Limb (tissue), 2 donors: ENCODE measurements at regions not wholly inside any gene's neighbourhood (a gene's known extent, or its start where the extent isn't known, plus 50 kb on each side); places are given as distances from the start of the nearest gene placed in this dataset.

Source experiments
- DNase-seq, 2 donors: peaks; one replicate each; pipeline ENCODE4 v3.0.0-alpha.2; 2016; ENCODE audit errors: extremely low spot score in 2 of 2

DNA sequence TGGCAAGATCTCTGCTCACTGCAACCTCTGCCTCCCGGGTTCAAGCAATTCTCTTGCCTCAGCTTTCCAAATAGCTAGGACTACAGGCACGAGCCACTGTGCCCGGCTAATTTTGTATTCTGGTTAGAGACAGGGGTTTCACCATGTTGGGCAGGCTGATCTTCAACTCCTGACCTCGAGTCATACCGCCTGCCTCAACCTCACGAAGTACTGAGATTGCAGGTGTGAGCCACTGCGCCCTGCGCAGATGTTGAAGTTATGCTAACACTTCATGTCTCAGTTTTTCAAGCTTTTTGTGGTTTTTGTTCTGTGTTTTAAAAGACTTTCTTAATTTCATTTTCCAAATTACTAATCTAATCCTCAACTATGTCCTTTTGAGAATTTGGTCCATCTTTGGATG, 154.4 kb upstream of the TLL1 start:
- no peak for DNase-seq

DNA sequence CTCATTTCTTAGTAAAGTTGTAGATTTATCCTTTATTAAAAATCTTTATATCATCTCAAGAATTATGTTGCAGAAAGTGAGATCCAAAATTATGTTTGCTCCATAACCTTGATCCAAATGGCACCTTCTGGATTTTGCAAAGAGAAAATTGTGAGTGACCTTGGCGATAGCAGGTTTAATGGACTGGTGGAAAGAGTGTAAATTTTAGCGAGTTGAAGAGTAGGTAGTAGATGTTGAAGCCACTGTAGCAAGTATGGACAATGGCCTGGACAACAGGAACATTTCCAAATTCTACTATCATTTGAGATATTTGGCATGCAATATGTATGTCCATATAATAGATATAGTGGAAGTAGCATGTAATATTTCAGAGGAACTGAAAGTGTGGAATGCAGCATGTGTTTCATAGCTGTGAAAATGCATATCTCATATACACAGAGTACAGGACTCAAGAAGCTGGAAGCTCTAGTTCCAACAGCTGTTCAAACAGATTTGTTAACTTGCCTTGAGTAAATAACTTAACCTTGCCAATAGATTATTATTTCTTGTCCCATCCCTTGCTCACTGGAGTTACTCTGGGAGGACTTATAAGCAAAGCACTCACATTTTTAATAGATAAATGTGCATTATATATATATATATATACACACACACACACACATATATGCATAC, 152.5 kb upstream of the TLL1 start:
- no peak for DNase-seq

DNA sequence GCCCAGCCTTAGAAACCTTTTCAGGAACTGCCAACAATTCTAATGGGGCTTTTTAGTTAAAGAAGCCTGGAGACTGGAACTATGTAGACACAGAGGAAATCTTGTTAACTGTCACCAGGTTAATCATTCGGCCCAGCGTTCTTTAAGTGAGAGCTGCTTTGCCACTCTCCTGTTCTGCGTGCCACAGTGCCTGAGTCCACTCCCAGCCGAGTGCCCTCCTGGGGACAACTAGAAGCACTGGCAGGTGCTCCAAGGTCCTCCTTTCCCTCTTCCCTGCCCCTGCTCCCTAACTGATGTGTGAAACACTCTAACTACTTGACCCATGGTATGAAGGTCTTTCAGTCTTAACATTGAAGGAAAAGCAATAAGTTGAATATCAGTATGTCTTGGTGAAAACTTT, 151.2 kb upstream of the TLL1 start:
- DNase-seq = no peak

DNA sequence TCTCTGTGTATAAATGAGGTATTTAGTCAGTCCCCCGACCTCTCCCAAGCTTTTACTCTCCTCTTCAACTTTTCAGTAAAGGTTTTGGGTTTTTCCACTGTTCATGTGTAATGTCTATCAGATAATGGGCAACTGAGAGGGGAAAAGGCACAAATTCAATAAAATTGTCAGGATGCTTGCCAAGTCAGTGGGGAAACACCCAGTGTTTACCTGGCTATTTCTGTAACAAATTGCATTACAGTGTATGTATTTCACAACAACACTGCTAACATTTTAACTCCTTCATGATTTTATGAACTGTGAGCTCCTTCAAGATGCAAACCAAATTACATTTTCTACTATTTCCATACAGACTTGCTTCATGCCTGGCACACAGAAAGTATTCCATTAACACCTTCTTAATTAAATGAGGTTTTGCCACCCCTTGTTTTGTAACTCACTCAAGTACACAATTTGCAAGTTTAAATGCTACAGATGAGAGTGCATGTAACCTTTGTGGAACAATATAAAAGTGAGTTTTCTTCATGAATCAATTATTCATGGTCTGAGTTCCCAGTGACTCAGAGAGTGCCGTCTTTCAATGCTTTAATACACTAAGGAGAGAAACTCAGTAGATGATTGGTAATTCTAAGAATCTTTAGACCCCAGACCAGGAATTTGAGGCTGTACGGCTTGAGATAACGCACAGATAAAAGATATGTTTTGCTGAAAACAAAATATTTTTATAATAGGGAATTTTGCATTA, 149.8 kb upstream of the TLL1 start:
- DNase-seq = no peak

DNA sequence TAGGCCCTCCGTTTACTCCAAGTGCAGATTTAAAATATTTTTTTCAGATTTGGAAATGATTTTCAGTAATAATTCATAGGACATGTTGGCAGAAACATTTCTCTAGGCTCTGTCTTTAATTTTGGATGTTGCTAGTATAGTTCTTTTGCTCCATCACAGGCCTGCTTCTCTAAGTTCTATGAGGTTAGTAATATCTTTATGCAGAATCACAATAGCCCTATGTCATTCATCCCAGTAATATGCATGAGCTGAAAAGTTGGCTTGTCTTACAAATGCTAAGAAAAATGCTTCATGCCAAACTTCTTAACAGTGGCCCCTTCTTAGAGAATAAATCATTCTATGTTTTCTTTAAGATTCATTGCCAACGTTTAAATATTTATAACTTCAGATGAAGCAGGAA, 148.3 kb upstream of the TLL1 start:
- DNase-seq = no peak

DNA sequence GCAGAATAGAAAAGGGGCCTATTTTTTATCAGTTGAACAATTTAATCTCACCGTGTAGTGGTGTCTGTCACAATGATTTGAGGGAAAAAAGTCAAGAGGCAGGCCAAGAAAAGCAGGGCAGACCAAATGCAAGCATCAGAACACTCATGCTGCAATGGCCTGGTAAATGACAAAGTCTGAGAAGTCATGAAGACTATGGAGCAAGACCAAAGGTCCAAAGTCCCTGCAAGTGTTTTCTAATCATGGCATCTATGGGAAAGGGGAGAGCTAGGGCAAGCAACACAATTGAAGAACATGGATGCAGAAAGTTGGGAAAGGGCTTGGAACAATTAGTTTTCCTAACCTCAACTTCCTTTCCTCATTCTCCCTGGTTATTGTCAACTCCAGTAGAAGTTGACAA, 147.7 kb upstream of the TLL1 start:
- no peak for DNase-seq

DNA sequence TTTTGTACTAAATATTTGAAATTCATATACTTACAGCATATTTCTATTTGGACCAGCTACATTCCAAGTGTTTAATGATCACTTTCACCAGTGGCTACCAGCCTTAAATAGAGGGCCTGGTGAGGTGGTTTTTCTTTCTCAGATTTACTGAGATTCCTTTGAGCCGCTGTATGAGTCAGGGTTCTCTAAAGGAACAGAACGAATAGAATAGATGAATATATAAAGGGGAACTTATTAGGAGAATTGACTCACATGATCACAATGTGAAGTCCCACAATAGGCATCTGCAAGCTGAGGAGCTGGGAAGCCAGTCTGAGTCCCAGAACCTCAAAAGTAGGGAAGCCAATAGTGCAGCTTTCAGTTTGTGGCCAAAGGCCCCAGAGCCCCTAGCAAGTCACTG, 146.2 kb upstream of the TLL1 start:
- DNase-seq = no peak

DNA sequence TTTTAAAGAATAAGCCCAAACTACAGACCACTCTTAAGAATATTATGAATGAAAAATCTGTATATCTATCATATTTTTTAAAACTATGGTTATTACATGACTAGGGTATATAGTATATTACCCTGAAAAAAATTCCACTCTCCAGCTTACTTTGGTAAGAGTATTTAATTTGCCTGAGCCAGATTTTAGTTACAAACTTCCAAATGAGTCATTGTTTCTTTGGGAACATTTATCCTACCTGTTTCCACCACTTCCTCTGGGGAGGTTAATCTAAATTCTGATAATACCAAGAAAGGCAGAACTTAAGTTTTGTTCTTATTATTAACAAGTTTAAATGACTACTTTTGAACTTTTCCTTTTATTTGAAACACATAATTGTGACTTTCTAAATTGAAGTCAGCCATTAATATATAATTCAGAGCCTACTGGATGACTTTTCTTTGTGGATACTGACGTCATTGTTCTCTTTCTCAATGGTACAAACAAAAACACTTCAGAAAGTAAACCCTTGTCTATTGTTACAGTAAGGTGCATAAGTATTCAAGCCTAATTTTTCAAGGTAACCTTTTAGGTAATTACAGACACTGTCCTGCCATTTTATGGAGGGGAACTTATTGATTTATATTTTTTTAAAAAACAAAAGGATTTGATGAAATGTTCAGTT, 135.6 kb upstream of the TLL1 start:
- no peak for DNase-seq

DNA sequence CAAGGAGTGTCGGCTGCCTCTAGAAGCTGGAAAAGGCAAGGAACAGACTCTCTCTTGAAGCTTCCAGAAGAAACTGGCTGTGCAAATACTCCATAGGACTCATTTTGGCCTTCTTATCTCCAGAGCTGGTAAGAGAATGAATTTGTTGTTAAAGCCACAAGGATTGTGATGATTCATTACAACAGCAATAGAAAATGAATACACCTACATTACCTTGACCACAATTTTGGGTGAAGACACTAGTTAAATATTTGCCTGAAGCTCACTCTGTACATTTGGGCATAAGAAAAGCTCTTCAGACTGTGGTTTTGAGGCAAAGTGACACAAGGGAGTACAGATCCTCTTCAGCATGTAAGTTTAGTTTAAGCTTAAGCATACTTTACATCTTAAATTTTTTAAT, 134.5 kb upstream of the TLL1 start:
- DNase-seq = no peak

DNA sequence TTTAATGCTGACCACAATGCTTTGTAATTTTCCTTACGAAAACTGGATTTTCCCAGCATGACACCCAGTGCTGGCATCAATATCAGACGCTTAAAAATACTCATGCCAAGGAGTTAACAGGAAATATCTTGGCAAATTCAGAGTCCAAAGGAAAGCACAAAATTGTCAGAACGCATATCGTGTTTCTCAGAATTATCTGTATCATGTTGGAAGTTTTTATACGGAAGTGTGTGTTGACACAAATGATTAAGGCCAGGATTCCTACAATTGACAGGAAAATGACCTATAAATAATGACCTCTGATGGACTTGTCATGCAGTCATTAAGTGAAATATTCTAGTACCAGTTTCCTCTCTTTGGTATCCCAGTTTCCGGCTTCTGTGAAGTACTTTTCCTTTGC, 132.1 kb upstream of the TLL1 start:
- DNase-seq = no peak

DNA sequence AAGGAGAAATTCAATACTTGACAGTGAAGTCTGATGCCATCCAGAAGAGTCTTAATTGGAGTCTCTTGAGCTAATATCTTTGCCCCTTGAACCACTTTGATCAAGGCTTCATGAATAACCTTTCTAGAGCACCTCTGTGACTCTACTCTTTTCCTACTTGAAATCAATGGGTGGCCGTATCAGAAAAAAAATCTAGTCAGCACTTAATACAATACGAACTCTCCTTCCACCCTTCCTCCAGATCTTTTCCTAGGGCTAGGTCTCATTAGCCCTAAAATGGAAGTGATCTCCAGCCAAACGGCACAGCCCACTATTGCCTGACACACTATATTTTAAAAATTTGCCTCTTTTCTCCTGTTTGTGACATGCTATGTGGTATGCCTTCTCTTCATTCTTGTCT, 129.6 kb upstream of the TLL1 start:
- DNase-seq = no peak

DNA sequence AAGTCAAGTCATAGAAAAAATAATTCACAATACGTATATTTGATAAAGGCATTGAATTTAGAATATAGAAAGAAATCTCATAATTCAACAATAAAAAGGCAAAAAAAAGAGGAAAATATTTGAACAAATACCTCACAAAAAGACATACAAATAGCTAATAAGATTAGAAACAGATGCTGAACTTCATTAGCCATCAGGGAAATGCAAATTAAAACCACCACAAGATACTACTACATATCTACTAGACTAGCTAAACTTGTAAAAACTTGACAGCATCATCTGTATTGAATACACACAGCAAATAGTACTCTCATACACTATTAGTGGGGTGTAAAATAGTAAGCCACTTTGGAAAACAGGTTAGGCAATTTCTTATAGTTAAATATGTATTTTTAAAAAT, 128.7 kb upstream of the TLL1 start:
- no peak for DNase-seq

DNA sequence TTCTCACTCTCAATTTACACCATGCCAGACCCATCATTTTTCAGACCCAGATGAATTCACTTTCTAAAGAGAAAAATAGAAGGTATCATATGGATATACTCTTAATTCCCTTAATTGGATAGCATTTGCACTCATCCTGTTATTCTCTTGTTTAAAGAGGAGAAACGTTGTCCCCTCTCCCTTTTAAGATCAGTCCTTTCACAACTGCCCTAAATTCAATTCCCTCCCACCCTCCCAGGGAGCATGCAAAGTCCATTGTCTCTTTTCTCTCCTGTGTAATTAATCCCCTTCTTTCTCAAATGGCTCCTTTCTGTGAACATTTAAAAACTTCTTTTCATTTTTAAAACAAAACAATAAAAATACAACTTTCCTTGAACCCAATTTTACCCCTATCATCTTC, 124.7 kb upstream of the TLL1 start:
- DNase-seq = no peak

DNA sequence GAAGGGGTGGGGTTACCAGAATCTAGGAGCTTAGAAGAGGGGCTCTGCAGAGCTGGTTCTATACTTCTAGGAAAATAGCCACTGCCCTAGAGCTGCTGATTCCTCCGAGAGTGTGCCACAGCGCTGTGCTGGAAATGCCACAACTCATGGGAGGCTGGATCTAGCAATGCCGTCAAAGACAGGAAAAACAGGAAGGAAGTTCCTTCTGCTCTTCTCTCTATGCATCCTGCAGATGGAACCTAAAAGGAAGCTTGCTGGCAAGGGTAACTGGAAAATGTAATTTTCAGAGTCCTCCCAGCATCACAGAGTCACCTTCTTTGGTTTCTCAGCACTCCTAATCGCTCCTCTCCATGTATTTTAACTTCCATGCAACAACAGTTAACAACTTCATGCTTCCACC, 121.2 kb upstream of the TLL1 start:
- no peak for DNase-seq

DNA sequence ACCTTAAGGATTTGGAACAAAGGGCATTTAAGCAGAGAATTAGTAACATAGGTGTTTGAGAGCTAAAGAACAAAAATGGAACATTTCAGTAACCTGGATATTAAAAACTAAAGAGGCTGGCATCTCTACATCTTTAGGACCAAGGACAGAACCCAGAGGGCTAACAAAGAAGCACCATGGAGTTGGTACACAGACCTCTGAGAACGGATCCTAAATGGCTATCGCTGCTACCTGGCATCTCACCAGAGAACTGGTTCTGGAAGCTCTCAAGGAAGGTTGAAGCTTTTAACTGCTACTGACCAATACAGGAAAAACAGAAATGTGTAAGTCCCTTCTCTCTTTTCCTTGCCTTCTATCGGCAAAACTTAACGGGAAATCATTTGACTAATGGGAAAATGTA, 118.4 kb upstream of the TLL1 start:
- no peak for DNase-seq

DNA sequence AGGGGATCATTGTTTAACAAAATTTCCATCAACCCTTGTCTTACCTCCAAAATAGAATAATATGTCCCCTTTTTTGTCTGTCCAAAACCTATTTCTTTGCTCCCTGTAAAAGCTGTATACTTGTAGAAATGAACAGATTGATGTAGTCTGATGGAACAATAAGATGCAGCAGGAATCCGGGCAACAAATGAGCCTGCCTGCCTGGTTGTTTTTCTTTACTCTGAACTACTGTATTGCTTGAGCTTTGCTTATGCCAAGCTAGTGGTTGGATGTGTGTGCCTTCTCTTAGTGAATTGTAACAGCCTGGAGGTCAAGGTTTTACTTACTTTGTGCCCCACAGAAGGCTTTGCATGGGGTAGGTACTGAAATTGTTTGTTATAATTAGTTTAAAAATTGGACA, 116.2 kb upstream of the TLL1 start:
- DNase-seq = no peak

DNA sequence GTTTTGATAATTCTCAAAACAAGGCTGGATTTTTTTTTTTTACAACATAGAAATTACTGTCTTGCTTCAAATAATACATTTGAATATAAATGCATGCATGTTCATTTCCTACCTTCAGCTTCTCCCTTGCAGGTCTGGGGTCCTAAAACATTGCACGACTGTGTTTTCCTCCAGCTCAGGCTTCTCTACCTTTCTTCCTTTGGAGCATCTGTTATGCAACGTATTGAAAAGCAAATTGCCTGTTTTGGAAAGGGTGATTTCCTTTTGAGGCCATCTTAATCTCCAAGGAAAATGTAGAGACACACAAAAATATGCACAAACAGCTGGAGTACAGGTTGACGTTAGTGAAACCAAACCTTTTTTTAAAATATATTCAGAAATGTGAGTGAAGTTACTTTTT, 115.6 kb upstream of the TLL1 start:
- DNase-seq = no peak

DNA sequence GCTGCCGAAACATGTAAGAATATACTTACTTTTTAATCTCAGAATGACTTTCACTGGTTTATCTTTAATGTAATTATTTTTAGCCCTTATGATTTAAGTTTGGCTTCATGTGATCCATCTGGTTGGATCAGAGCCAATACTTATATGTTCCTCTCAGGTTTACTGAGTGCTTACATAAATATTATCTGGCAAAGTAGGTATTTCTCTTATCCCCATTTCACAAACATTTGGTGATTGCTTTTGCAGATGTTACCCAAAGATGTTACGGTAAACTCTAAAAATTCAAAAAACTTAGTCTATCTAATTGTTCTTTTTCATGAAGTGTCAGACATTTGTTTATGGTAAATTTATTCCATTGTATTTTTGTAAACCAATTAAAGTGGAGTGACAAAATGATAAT, 115.0 kb upstream of the TLL1 start:
- DNase-seq = peak in 1 of 2 donors; percentile 44

DNA sequence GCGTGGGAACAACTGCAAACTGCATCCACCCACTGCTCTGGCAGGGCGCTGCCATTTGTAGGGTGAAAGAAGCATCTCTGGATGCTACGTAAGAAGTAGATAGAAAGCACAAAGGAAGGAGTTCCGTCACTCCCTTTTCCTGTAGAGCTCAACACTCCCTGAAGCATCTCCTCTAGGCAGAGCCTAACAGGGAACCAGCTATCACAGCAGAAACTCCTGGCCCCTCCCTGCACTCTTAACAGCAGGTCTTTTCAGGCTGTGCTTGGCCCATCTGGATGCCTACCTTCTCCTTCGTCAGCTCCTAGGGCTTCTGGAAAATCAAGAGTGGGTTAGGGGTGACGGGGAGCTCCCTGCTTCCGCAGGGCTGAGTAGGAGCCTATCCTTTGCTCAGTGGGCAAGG, 112.9 kb upstream of the TLL1 start:
- no peak for DNase-seq

DNA sequence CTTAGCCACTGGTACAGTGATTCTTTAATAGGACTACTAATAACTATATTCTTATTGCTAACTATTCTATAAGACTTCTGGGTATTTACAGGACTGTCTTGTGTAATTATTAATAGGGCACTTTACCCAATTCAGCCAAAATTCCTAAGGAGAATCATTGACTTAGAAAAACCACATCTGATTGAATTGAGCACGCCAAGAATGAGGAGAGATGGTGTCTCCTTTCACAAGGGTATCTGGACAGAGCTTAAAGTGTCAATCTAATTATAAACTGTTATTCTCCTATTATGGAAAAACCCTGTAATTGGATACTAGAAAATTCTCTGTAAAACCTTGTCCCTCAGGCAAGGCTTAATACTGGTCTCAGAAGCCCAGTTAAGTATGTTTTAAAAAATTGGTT, 111.1 kb upstream of the TLL1 start:
- no peak for DNase-seq

DNA sequence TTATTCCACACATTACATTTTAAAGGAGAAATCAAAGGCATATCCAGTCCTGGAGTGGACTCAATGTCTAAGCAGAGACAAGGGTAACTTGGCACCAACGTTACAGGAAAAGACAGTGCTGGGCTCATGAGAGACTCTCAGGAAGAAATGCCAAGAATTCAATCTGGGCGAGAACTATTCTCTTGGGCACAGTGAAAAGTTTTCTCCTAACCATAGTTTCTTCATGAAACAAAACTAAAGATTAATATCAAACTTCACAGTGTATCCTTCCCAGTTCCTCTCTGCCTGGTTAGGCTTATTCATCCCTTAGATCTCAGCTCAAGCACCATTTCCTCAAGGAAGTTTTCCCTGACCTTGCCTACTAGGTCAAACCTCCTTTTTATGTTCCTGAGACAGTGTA, 109.4 kb upstream of the TLL1 start:
- no peak for DNase-seq

DNA sequence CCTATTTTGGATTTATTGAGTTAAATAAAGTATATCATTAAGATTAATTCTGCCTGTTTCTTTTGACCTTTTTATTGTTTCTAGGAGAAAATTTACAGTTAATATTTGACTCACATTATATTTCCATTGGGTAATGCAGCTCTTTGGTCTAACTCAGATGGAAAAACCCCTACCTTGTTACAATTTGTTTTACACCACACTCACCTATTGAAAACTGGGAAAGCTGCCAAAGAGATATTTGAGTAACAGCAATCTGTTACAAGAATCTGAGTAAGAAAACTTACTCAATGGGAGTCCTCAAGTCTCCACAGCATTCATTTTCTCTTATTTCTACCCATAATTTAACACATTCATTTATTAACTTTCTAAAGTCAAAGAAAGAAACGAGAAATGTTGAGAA, 108.0 kb upstream of the TLL1 start:
- no peak for DNase-seq

DNA sequence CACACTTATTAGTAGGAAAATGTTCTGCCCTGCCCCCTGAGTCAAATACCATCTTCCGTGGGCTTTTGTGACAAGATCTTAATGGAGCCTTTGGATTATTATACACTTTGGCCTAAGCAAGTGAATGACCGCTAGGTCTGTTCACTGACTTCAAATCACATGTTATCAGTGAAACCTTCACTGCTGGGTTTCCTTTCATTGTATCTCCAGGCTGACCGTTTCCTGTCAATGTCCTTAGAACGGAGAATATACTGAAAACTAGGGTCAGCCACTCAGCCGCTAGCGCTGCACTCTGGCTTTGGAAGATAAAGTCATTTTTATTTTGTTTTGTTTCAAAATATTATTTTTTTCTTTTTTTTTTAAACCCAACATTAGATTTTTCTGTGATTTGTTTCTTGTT, 107.0 kb upstream of the TLL1 start:
- no peak for DNase-seq
